GM10266 (cell line): ENCODE measurements at regions not wholly inside any gene's neighbourhood (a gene's known extent, or its start where the extent isn't known, plus 50 kb on each side); places are given as distances from the start of the nearest gene placed in this dataset.

ENCODE experiments used
- DNase-seq: peaks from one replicate; pipeline ENCODE4 v3.0.0; 2012; ENCODE audit errors: extremely low spot score
- CTCF ChIP-seq: IDR thresholded peaks from 2 replicates; pipeline ENCODE4 v1.5.1; 2012; ENCODE audit warnings: mild to moderate bottlenecking, low read depth; ENCODE audit not compliant: control insufficient read depth, insufficient read depth; ENCODE audit errors: missing control alignments

DNA sequence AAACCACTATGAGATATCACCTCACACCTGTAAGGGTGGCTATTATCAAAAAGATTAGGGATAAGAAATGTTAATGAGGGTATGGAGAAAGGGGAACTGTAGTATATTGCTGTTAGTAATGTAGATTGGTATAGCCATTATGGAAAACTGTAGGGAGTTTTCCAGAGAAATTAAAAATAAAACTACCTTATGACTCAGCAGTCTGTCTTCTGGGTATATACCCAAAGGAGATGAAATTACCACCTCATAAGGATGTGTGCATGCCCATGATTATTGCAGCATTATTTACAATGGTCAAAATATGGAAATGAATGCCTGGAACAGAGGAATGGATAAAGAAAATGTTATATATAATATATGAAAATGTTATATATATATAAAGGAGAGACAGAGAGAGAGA is 303.8 kb downstream of the METTL15 start:
- no peak for DNase-seq
- no peak for TF ChIP-seq CTCF

GRCh38 chr11:28401446-28401845 is 293.3 kb downstream of the METTL15 start:
- DNase-seq: no peak

GRCh38 chr11:28400331-28401100 is 292.3 kb downstream of the METTL15 start:
- no peak for DNase-seq
- no peak for TF ChIP-seq CTCF

More at GRCh38 chr11:28401446-28401845, 293.3 kb downstream of the METTL15 start:
- no peak for TF ChIP-seq CTCF

DNA sequence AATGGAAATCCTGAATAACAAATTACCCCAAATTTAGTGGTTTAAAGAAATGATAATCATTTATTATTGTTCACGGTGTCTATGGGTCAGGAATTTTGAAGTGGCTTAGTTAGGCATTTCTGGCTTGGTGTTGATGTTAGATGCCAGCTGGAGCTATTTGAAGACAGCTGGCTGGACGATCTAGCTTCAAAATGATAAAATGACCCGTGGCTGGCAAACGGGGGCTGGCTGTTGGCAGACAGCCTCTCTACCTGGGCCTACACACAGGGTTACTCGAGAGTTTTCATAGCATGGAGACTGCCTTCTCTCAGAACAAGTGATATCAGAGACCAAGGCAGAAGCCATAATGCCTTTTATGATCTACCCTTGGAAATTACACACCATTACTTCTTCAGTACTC is 285.2 kb downstream of the METTL15 start:
- TF ChIP-seq CTCF: no peak

GRCh38 chr11:28384418-28384817 is 276.2 kb downstream of the METTL15 start:
- no peak for TF ChIP-seq CTCF
- no peak for DNase-seq

More for the DNA sequence above, 285.2 kb downstream of the METTL15 start:
- DNase-seq: no peak

DNA sequence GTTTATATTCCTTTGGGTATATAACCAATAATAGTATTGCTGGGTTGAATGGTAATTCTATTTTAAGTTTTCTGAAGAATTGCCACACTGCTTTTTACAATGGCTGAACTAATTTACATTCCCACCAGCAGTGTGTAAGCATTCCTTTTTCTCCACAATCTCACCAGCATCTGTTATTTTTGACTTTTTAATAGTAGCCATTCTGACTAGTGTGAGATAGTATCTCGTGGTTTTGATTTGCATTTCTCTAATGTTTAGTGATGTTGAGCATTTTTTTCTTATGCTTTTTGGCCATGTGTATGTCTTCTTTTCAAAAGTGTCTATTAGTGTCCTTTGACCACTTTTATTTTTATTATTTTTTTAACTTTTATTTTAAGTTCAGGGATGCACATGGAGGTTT is 275.3 kb downstream of the METTL15 start:
- no peak for TF ChIP-seq CTCF
- DNase-seq: no peak
